Heart right ventricle (tissue), 16 donors: ENCODE measurements at regions not wholly inside any gene's neighbourhood (a gene's known extent, or its start where the extent isn't known, plus 50 kb on each side); places are given as distances from the start of the nearest gene placed in this dataset.

Experiments
- ATAC-seq, 8 donors: fragments of 200-7000 bp; cut with Tn5 transposase; one replicate each; pipeline ENCODE4 v1.9.1; 2020; ENCODE audit warnings: mild to moderate bottlenecking in 8 of 8, moderate library complexity in 8 of 8, moderate number of reproducible peaks in 1 of 8
- DNase-seq, 2 donors: peaks; one replicate each; pipeline ENCODE4 v3.0.0-alpha.2; 2020
- H3K27ac ChIP-seq, 10 donors: fragments of 200-600 bp; sonication (generic) in 2 of 10; one replicate each; pipeline versions ENCODE4 v1.5.0 to v1.8.0; 2020 to 2022; ENCODE audit warnings: mild to moderate bottlenecking in 3 of 10
- H3K27me3 ChIP-seq, 7 donors: fragments of 200-600 bp; one replicate each; pipeline ENCODE4 v1.8.0; 2021 to 2022; ENCODE audit warnings: mild to moderate bottlenecking in 2 of 7
- H3K36me3 ChIP-seq, 9 donors: fragments of 200-600 bp; sonication (generic) in 1 of 9; one replicate each; pipeline versions ENCODE4 v1.5.0 to v1.8.0; 2020 to 2022; ENCODE audit warnings: mild to moderate bottlenecking in 2 of 9
- H3K4me1 ChIP-seq, 9 donors: fragments of 200-600 bp; sonication (generic) in 1 of 9; one replicate each; pipeline versions ENCODE4 v1.5.0 to v1.8.0; 2020 to 2022; ENCODE audit warnings: mild to moderate bottlenecking in 4 of 9
- H3K4me3 ChIP-seq, 10 donors: fragments of 200-600 bp; sonication (generic) in 2 of 10; one replicate each; pipeline versions ENCODE4 v1.5.0 to v1.8.0; 2020 to 2022; ENCODE audit warnings: mild to moderate bottlenecking in 7 of 10, moderate library complexity in 2 of 10
- H3K9me3 ChIP-seq, 11 donors: fragments of 200-600 bp in 10 of 11; sonication (generic) in 2 of 11; one replicate each; pipeline versions ENCODE4 v1.5.0 to v1.8.0; 2013 to 2022; ENCODE audit warnings: mild to moderate bottlenecking in 2 of 11, control low read depth in 1 of 11, moderate library complexity in 1 of 11
- CTCF ChIP-seq, 9 donors: fragments of 200-600 bp; sonication (generic) in 2 of 9; IDR thresholded peaks; one replicate each; pipeline versions ENCODE4 v1.5.0 to v1.8.0; 2021 to 2022; ENCODE audit warnings: antibody characterized with exemption in 9 of 9, mild to moderate bottlenecking in 5 of 9, moderate library complexity in 1 of 9
- WGBS, 2 donors: extraction: QIAGEN DNeasy Blood & Tissue Kit; methylation state at CpG; one replicate each; pipeline ENCODE4 v1.1.7; 2013; ENCODE audit warnings: inconsistent platforms in 1 of 2; 5-methylcytosine and 5-hydroxymethylcytosine counted together
- intact Hi-C, 10 donors: fragments of 100-400 bp; cut with DNase I; formaldehyde crosslinking; loops; one replicate each; pipeline versions ENCODE4 v1.11.1 to v1.14.2; 2022
- donor health status: Arrhythmogenic right ventricular cardiomyopathy.
- donor health status: ischemic (EF 13 %, LVEDD 7.1; RV severe dilation, severe dysfunction).
- donor health status: healthy with polysubstance abuse.
- donor health status: DM: no; HTN: yes; CAD: no.
- donor health status: DM: no; HTN: no; CAD: no.
- donor health status: ischemic (EF 25% LVEDD 6.9; RV normal size, moderate dysfunction).
- donor health status: ischemic (EF 25% LVEDD 5.7; RV mildly dilated, moderate dysfunction).
- donor health status: healthy.
- donor health status: DM: yes; HTN: yes; CAD: no.
- donor health status: Ischemic cardiomyopathy.
- donor health status: ischemic (EF 35%, LVEDD 5.7; RV mildly dilated, moderate dysfunction).
- donor health status: nonischemic (EF 11% LVEDD 7.7; RV severe dilation, severe dysfunction).
- donor health status: DM: yes; HTN: yes; CAD: no.
- donor health status: PGD.
- donor health status: ischemic (EF 29% LVEDD 5.4; RV normal size, mild dysfunction).
- donor health status: nonischemic (EF 23%, LVEDD 6.1; RV moderate dilation, normal function).

- H3K9me3 ChIP-seq = peaks cover 0 to 4% (median 0%) of the 10 kb centered on the region in 11 donors
- no peaks in the 10 kb centered on the region for H3K36me3 ChIP-seq
- no peak for TF ChIP-seq CTCF (IDR thresholded peaks at IDR 0.05)
- ATAC-seq (no peak), DNase-seq (no peak)
- H3K27ac ChIP-seq = no peak overlapping the region
- intact Hi-C loops = no loop called here
- H3K4me3 ChIP-seq = no peak overlapping the region
- peaks cover 0 to 5% (median 0%) of the 10 kb centered on the region in 7 donors for H3K27me3 ChIP-seq
- WGBS, 2 donors = 81 to 82% methylated on average over 6 of the region's 6 CpGs
- no peaks in the 10 kb centered on the region for H3K4me1 ChIP-seq
Measured at GRCh38 chr14:98366429-98366828, 905.6 kb downstream of the BCL11B start.

GRCh38 chr14:98368221-98368620 lies 903.8 kb downstream of the BCL11B start:
- intact Hi-C loops = no loop called here
- no peak overlapping the region for H3K27ac ChIP-seq
- WGBS, 2 donors = 32 to 65% methylated on average over 1 of the region's 1 CpG
- no peaks in the 10 kb centered on the region for H3K36me3 ChIP-seq
- H3K4me3 ChIP-seq = no peak overlapping the region
- TF ChIP-seq CTCF (IDR thresholded peaks at IDR 0.05) = no peak
- ATAC-seq (no peak), DNase-seq (no peak)
- no peaks in the 10 kb centered on the region for H3K4me1 ChIP-seq
- peaks cover 0 to 4% (median 0%) of the 10 kb centered on the region in 11 donors for H3K9me3 ChIP-seq
- peaks cover 0 to 5% (median 0%) of the 10 kb centered on the region in 7 donors for H3K27me3 ChIP-seq

DNA sequence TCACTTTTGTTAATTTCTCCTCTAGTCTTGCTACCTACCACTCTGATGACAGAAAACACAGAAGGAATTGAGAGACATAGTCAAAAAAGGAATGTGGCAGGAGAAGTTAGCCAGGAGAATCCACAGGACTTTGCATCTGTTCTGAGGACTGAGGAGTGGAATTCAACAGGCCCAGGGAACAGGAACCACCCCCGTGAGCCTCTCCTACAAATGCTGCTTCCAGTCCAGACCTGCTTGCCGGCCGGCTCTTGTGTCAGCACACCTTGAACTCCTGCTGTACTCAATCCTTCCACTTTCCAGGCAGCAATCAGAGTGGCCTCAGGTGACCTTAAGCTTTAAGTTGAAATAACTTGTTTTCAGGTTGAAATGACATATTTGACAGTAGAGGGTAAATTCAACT lies 903.1 kb downstream of the BCL11B start:
- no peak for TF ChIP-seq CTCF (IDR thresholded peaks at IDR 0.05)
- Histone ChIP-seq H3K4me3 (no peak overlapping the region), H3K4me1 (no peaks in the 10 kb centered on the region), H3K27ac (no peak overlapping the region), H3K27me3 (peaks cover 0 to 5% (median 0%) of the 10 kb centered on the region in 7 donors), H3K9me3 (peaks cover 0 to 4% (median 0%) of the 10 kb centered on the region in 11 donors), H3K36me3 (no peaks in the 10 kb centered on the region)
- no peak for DNase-seq
- intact Hi-C loops = no loop called here
- ATAC-seq = no peak
- WGBS, 2 donors = 76 to 84% methylated on average over 3 of the region's 3 CpGs

GRCh38 chr14:98369344-98369743 lies 902.7 kb downstream of the BCL11B start:
- Histone ChIP-seq H3K4me1 (no peaks in the 10 kb centered on the region), H3K27me3 (peaks cover 0 to 5% (median 0%) of the 10 kb centered on the region in 7 donors), H3K4me3 (no peak overlapping the region), H3K36me3 (no peaks in the 10 kb centered on the region), H3K27ac (no peak overlapping the region), H3K9me3 (peaks cover 0 to 4% (median 0%) of the 10 kb centered on the region in 11 donors)
- DNase-seq (no peak), ATAC-seq (no peak)
- intact Hi-C loops = no loop called here
- TF ChIP-seq CTCF (IDR thresholded peaks at IDR 0.05) = no peak
- 63 to 64% methylated on average over 2 of the region's 2 CpGs for WGBS, 2 donors
